Neuronal stem cell (in vitro differentiated cells): ENCODE measurements at regions not wholly inside any gene's neighbourhood (a gene's known extent, or its start where the extent isn't known, plus 50 kb on each side); places are given as distances from the start of the nearest gene placed in this dataset.

ENCODE experiments used
- DNase-seq: peaks from one replicate; pipeline ENCODE4 v3.0.0-alpha.2; 2013; ENCODE audit warnings: low spot score
- H2AFZ ChIP-seq: one replicate; pipeline ENCODE4 v1.6.1; 2013; ENCODE audit warnings: mild to moderate bottlenecking, low read length, inconsistent platforms
- H2AK5ac ChIP-seq: 2 replicates; pipeline ENCODE4 v1.6.1; 2013; ENCODE audit warnings: low read depth, mild to moderate bottlenecking, inconsistent platforms, low read length, moderate library complexity, mixed read lengths
- H2BK120ac ChIP-seq: 2 replicates; pipeline ENCODE4 v1.6.1; 2013; ENCODE audit warnings: low read depth, mild to moderate bottlenecking, inconsistent platforms, low read length, moderate library complexity, mixed read lengths
- H2BK12ac ChIP-seq: one replicate; pipeline ENCODE4 v1.6.1; 2013; ENCODE audit warnings: low read length, inconsistent platforms
- H2BK15ac ChIP-seq: 2 replicates; pipeline ENCODE4 v1.6.1; 2013; ENCODE audit warnings: mild to moderate bottlenecking, low read length, inconsistent platforms, mixed read lengths
- H2BK5ac ChIP-seq: one replicate; pipeline ENCODE4 v1.6.1; 2013; ENCODE audit warnings: inconsistent platforms, mild to moderate bottlenecking, low read length, moderate library complexity
- H3K14ac ChIP-seq: one replicate; pipeline ENCODE4 v1.6.1; 2013; ENCODE audit warnings: low read length, inconsistent platforms
- H3K18ac ChIP-seq: 2 replicates; pipeline ENCODE4 v1.6.1; 2013; ENCODE audit warnings: low read length, inconsistent platforms
- H3K23ac ChIP-seq: 2 replicates; pipeline ENCODE4 v1.6.1; 2013; ENCODE audit warnings: low read depth, mild to moderate bottlenecking, mixed read lengths, low read length, inconsistent platforms; ENCODE audit not compliant: poor library complexity
- H3K27ac ChIP-seq: replicated peaks from 3 replicates; pipeline ENCODE4 v1.5.1; 2013; ENCODE audit warnings: low read length, inconsistent platforms
- H3K27me3 ChIP-seq, 3 experiments: 2 replicates each; pipeline ENCODE4 v1.6.1; 2013; ENCODE audit warnings: low read length in 3 of 3, mild to moderate bottlenecking in 2 of 3, inconsistent platforms in 1 of 3, low read depth in 1 of 3, mixed read lengths in 1 of 3, moderate library complexity in 1 of 3; ENCODE audit not compliant: control insufficient read depth in 3 of 3, insufficient read depth in 3 of 3
- H3K36me3 ChIP-seq, 2 donors: replicated peaks in 1 of 2; 2 replicates each; pipeline ENCODE4 v1.6.1; 2013; ENCODE audit warnings: low read length in 2 of 2; ENCODE audit not compliant: control insufficient read depth in 2 of 2, insufficient read depth in 2 of 2
- H3K4ac ChIP-seq: 2 replicates; pipeline ENCODE4 v1.6.1; 2013; ENCODE audit warnings: inconsistent platforms, mild to moderate bottlenecking, low read length, moderate library complexity
- H3K4me1 ChIP-seq, 2 donors: 1 replicate in 1 of 2; 2 replicates in 1 of 2; pipeline ENCODE4 v1.6.1; 2013; ENCODE audit warnings: low read length in 2 of 2, low read depth in 1 of 2; ENCODE audit not compliant: control insufficient read depth in 2 of 2, insufficient read depth in 1 of 2
- H3K4me2 ChIP-seq: one replicate; pipeline ENCODE4 v1.6.1; 2013; ENCODE audit warnings: mild to moderate bottlenecking, low read length, inconsistent platforms; ENCODE audit not compliant: insufficient read depth, poor library complexity, severe bottlenecking
- H3K4me3 ChIP-seq, 2 donors: 2 replicates each; pipeline ENCODE4 v1.5.1; 2013; ENCODE audit warnings: low read length in 2 of 2, mild to moderate bottlenecking in 2 of 2, inconsistent platforms in 1 of 2, moderate library complexity in 1 of 2
- H3K79me1 ChIP-seq: one replicate; pipeline ENCODE4 v1.6.1; 2013; ENCODE audit warnings: low read depth, mild to moderate bottlenecking, inconsistent platforms, low read length, moderate library complexity
- H3K9ac ChIP-seq: one replicate; pipeline ENCODE4 v1.6.1; 2013; ENCODE audit warnings: mild to moderate bottlenecking, low read depth, low read length, inconsistent platforms; ENCODE audit not compliant: poor library complexity
- H3K9me3 ChIP-seq, 2 donors: replicated peaks in 1 of 2; 2 replicates each; pipeline versions ENCODE3 to v1.6.1; 2013; ENCODE audit warnings: low read length in 2 of 2, mild to moderate bottlenecking in 2 of 2, inconsistent platforms in 1 of 2, low read depth in 1 of 2, mixed read lengths in 1 of 2, moderate library complexity in 1 of 2; ENCODE audit not compliant: control insufficient read depth in 2 of 2, insufficient read depth in 1 of 2
- H4K8ac ChIP-seq: one replicate; pipeline ENCODE4 v1.6.1; 2013; ENCODE audit warnings: low read depth, mild to moderate bottlenecking, inconsistent platforms, low read length, moderate library complexity
- H4K91ac ChIP-seq: one replicate; pipeline ENCODE4 v1.6.1; 2013; ENCODE audit warnings: low read length, low read depth, mild to moderate bottlenecking, inconsistent platforms; ENCODE audit not compliant: poor library complexity
- WGBS, 2 donors: extraction: QIAGEN DNeasy Blood & Tissue Kit; methylation state at CpG; one replicate each; pipeline ENCODE4 v1.1.7; 2013; ENCODE audit warnings: missing lambda C conversion rate in 2 of 2, mixed read lengths in 1 of 2; ENCODE audit not compliant: insufficient read length in 2 of 2, insufficient replicate concordance in 1 of 2; ENCODE audit errors: extremely low coverage in 2 of 2; 5-methylcytosine and 5-hydroxymethylcytosine counted together

GRCh38 chr2:59015027-59015426 lies 773.9 kb upstream of the FANCL start:
- H3K27ac ChIP-seq, result no peak overlapping the region
- no CpG with 5 or more reads among the region's 6 CpGs for WGBS, 2 donors

GRCh38 chr2:59012971-59013370 lies 771.8 kb upstream of the FANCL start:
- Histone ChIP-seq H3K9ac (no peak overlapping the region), H2AFZ (no peak overlapping the region), H3K4ac (no peak overlapping the region), H4K91ac (no peak overlapping the region), H3K79me1 (no peaks in the 10 kb centered on the region), H3K4me1 (no peaks in the 10 kb centered on the region), H3K27me3 (no peaks in the 10 kb centered on the region), H3K18ac (no peak overlapping the region), H4K8ac (no peak overlapping the region), H3K4me2 (no peak overlapping the region), H2BK15ac (no peak overlapping the region), H3K14ac (no peak overlapping the region), H3K27ac (no peak overlapping the region), H3K4me3 (no peak overlapping the region), H3K36me3 (no peaks in the 10 kb centered on the region), H3K23ac (no peak overlapping the region), H2AK5ac (no peak overlapping the region), H2BK12ac (no peak overlapping the region), H3K9me3 (peaks cover 0 to 2% of the 10 kb centered on the region in 2 donors), H2BK5ac (no peak overlapping the region), H2BK120ac (no peak overlapping the region)
- DNase-seq, result no peak
- no CpG with 5 or more reads among the region's 1 CpG for WGBS, 2 donors

More at GRCh38 chr2:59015027-59015426, 773.9 kb upstream of the FANCL start:
- H3K18ac ChIP-seq, result peak overlapping the region; percentile 83
- no peak overlapping the region for H2BK15ac ChIP-seq
- no peaks in the 10 kb centered on the region for H3K4me1 ChIP-seq
- H4K91ac ChIP-seq, result no peak overlapping the region
- no peak overlapping the region for H3K4ac ChIP-seq
- H3K23ac ChIP-seq, result no peak overlapping the region
- no peaks in the 10 kb centered on the region for H3K27me3 ChIP-seq
- no peaks in the 10 kb centered on the region for H3K36me3 ChIP-seq
- peaks cover 0 to 2% of the 10 kb centered on the region in 2 donors for H3K9me3 ChIP-seq
- H2BK120ac ChIP-seq, result no peak overlapping the region
- no peak overlapping the region for H2AFZ ChIP-seq
- peak overlapping the region; percentile 38 for H3K14ac ChIP-seq
- no peak overlapping the region for H3K4me2 ChIP-seq
- no peak overlapping the region for H4K8ac ChIP-seq
- H3K79me1 ChIP-seq, result no peaks in the 10 kb centered on the region
- H2AK5ac ChIP-seq, result no peak overlapping the region
- H3K4me3 ChIP-seq, result no peak overlapping the region
- H2BK12ac ChIP-seq, result no peak overlapping the region
- DNase-seq, result no peak
- H3K9ac ChIP-seq, result no peak overlapping the region
- H2BK5ac ChIP-seq, result no peak overlapping the region

GRCh38 chr2:59012234-59012633 lies 771.1 kb upstream of the FANCL start:
- Histone ChIP-seq H2BK12ac (no peak overlapping the region), H3K4ac (no peak overlapping the region), H2AFZ (no peak overlapping the region), H4K8ac (no peak overlapping the region), H3K14ac (no peak overlapping the region), H2BK120ac (no peak overlapping the region), H3K9me3 (peaks cover 0 to 2% of the 10 kb centered on the region in 2 donors), H4K91ac (no peak overlapping the region), H2BK15ac (no peak overlapping the region), H3K4me2 (no peak overlapping the region), H3K36me3 (no peaks in the 10 kb centered on the region), H3K9ac (no peak overlapping the region), H3K27ac (no peak overlapping the region), H3K18ac (no peak overlapping the region), H2BK5ac (no peak overlapping the region), H3K27me3 (no peaks in the 10 kb centered on the region), H3K23ac (no peak overlapping the region), H3K4me1 (no peaks in the 10 kb centered on the region), H3K4me3 (no peak overlapping the region), H2AK5ac (no peak overlapping the region), H3K79me1 (no peaks in the 10 kb centered on the region)
- WGBS, 2 donors, result no CpG with 5 or more reads among the region's 5 CpGs
- DNase-seq, result no peak

GRCh38 chr2:59008950-59009349 lies 767.8 kb upstream of the FANCL start:
- H3K9ac ChIP-seq, result no peak overlapping the region

More at GRCh38 chr2:59008950-59009349, 767.8 kb upstream of the FANCL start:
- Histone ChIP-seq H2BK12ac (no peak overlapping the region), H3K27me3 (no peaks in the 10 kb centered on the region), H4K8ac (no peak overlapping the region), H2AK5ac (no peak overlapping the region), H3K4me1 (peaks cover 0 to 12% of the 10 kb centered on the region in 2 donors), H3K36me3 (no peaks in the 10 kb centered on the region), H3K27ac (no peak overlapping the region), H3K18ac (no peak overlapping the region), H3K4ac (no peak overlapping the region), H2AFZ (no peak overlapping the region), H3K14ac (no peak overlapping the region), H2BK5ac (no peak overlapping the region), H3K4me2 (no peak overlapping the region), H4K91ac (no peak overlapping the region), H3K79me1 (no peaks in the 10 kb centered on the region), H3K4me3 (no peak overlapping the region), H2BK15ac (no peak overlapping the region), H2BK120ac (no peak overlapping the region), H3K23ac (no peak overlapping the region), H3K9me3 (no peaks in the 10 kb centered on the region)
- DNase-seq, result no peak
